ENCODE measurements at regions not wholly inside any gene's neighbourhood (a gene's known extent, or its start where the extent isn't known, plus 50 kb on each side); places are given as distances from the start of the nearest gene placed in this dataset.

DNA sequence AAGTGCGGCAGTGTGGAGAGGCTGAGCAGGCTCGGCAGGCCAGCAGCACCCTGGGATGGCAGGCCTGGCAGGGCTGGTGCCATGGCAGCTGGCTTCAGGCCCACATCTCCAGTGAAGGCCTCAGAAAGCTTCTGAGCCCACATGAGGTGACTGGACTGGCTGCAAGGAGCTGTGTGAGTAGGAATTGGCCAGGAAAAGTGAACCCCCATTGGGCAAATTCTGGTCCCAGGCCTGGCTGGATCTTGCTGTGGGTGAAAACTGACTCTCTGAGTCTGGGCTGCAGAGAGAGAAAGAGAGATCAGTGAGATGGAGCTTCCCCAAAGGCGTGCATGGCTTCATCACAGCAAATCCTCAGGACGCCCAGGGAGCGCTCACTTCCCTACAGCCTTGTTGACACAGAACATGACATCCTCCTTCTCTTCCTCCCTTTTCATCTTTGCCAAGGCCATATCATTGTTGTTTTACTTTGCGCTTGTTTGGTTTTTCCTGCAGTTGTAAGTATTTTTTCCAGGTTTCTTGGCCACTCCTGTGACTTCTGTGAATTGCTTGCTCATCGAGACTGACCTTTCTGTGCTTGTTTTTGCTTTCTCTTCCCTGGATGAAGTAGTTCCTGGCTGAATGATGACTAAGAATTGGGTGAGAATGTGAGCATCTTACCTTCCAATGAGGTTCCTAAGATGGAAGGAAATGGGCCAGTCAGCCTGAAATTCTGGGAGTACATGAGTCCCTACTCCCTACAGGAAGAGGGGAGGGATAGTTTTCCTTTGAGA, 299.1 kb downstream of the TLE3 start:
- Histone ChIP-seq H3K79me2 (ENCODE audit: insufficient read depth, low read length) (no peaks in the 10 kb centered on the region), H3K9ac (ENCODE audit: low read depth, low read length) (no peak overlapping the region), H3K4me1 (ENCODE audit: insufficient read depth, low read length) (no peaks in the 10 kb centered on the region), H3K27ac (ENCODE audit: low read length) (no peak overlapping the region), H3K4me3 (ENCODE audit: low read depth in 1 of 2, low read length in 2 of 2) (no peak overlapping the region), H3K4me2 (ENCODE audit: insufficient read depth, low read length) (no peak overlapping the region), H3K27me3 (ENCODE audit: insufficient read depth, low read length, poor library complexity) (peaks cover 14% of the 10 kb centered on the region), H3K36me3 (ENCODE audit: insufficient read depth, low read length) (no peaks in the 10 kb centered on the region), H4K20me1 (ENCODE audit: insufficient read depth, low read length) (peaks cover 5% of the 10 kb centered on the region; the same call in 1 of the 2 replicates), H2AFZ (ENCODE audit: low read depth, low read length) (no peak overlapping the region), H3K9me3 (ENCODE audit: insufficient read depth, low read length, severe bottlenecking) (no peaks in the 10 kb centered on the region)
- DNase-seq (no peak), ATAC-seq (ENCODE audit: insufficient read depth, low read depth) (no peak)
- no peak for TF ChIP-seq EZH2 (IDR thresholded peaks at IDR 0.05; ENCODE audit: borderline replicate concordance, low read depth, low read length, severe bottlenecking)
- TF ChIP-seq, protein P1, sequence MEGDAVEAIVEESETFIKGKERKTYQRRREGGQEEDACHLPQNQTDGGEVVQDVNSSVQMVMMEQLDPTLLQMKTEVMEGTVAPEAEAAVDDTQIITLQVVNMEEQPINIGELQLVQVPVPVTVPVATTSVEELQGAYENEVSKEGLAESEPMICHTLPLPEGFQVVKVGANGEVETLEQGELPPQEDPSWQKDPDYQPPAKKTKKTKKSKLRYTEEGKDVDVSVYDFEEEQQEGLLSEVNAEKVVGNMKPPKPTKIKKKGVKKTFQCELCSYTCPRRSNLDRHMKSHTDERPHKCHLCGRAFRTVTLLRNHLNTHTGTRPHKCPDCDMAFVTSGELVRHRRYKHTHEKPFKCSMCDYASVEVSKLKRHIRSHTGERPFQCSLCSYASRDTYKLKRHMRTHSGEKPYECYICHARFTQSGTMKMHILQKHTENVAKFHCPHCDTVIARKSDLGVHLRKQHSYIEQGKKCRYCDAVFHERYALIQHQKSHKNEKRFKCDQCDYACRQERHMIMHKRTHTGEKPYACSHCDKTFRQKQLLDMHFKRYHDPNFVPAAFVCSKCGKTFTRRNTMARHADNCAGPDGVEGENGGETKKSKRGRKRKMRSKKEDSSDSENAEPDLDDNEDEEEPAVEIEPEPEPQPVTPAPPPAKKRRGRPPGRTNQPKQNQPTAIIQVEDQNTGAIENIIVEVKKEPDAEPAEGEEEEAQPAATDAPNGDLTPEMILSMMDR (IDR thresholded peaks at IDR 0.05; ENCODE audit: borderline replicate concordance, extremely low read depth, low read length, poor library complexity, severe bottlenecking), result no peak

DNA sequence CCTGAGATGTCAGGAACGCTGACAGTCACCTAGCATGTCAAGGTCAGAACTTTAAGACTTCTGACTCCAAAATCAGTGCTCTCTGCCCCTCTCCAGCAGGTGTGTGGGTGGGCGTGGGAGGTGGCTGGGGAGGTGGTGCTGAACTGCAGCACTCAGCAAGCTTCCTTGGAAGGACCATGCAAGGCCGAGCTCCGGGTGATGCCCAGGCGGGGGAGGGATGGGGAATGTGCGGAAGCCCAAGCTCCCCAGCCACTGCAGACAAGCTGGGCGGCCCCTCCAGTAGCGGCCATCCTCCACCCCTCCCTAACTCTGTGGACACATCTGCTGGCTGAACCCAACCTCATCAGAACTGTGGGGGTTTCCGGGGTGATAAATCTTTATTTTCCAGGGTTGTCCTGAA, 296.6 kb downstream of the TLE3 start:
- H3K4me3 ChIP-seq (ENCODE audit: low read depth in 1 of 2, low read length in 2 of 2), result no peak overlapping the region
- no peak overlapping the region for H3K9ac ChIP-seq (ENCODE audit: low read depth, low read length)
- H3K79me2 ChIP-seq (ENCODE audit: insufficient read depth, low read length), result no peaks in the 10 kb centered on the region
- H2AFZ ChIP-seq (ENCODE audit: low read depth, low read length), result no peak overlapping the region
- H4K20me1 ChIP-seq (ENCODE audit: insufficient read depth, low read length), result peaks cover 5% of the 10 kb centered on the region; the same call in 1 of the 2 replicates
- peaks cover 5% of the 10 kb centered on the region for H3K4me1 ChIP-seq (ENCODE audit: insufficient read depth, low read length)
- ATAC-seq (ENCODE audit: insufficient read depth, low read depth), result no peak
- peaks cover 14% of the 10 kb centered on the region for H3K27me3 ChIP-seq (ENCODE audit: insufficient read depth, low read length, poor library complexity)
- DNase-seq, result no peak
- no peak overlapping the region for H3K4me2 ChIP-seq (ENCODE audit: insufficient read depth, low read length)
- no peak for TF ChIP-seq EZH2 (IDR thresholded peaks at IDR 0.05; ENCODE audit: borderline replicate concordance, low read depth, low read length, severe bottlenecking)
- TF ChIP-seq, protein P1 (IDR thresholded peaks at IDR 0.05; ENCODE audit: borderline replicate concordance, extremely low read depth, low read length, poor library complexity, severe bottlenecking), result no peak
- H3K36me3 ChIP-seq (ENCODE audit: insufficient read depth, low read length), result no peaks in the 10 kb centered on the region
- no peaks in the 10 kb centered on the region for H3K9me3 ChIP-seq (ENCODE audit: insufficient read depth, low read length, severe bottlenecking)
- no peak overlapping the region for H3K27ac ChIP-seq (ENCODE audit: low read length)

DNA sequence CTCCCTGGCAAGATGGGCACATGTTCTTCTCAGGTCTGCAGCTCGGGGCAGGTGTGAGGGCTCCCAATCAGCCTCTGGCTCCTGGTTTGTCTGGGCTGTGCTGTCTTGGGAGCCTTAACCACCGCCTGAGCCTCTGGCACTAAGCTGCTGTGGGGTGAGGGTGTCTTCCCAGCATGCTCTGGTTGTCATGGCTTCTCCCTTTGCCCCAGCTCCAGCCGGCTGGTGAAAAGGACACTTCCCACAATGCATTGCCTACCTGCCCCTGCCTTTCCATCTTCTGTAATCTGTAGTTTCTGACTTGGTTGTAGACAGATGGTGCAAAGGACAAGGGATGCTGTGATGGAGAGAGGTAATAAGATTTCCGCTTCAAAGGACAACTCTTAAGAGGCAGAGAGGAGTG, 295.3 kb downstream of the TLE3 start:
- no peak for DNase-seq
- TF ChIP-seq EZH2 (IDR thresholded peaks at IDR 0.05; ENCODE audit: borderline replicate concordance, low read depth, low read length, severe bottlenecking), result no peak
- TF ChIP-seq, protein P1 (IDR thresholded peaks at IDR 0.05; ENCODE audit: borderline replicate concordance, extremely low read depth, low read length, poor library complexity, severe bottlenecking), result no peak
- Histone ChIP-seq H3K4me1 (ENCODE audit: insufficient read depth, low read length) (peaks cover 17% of the 10 kb centered on the region), H3K9me3 (ENCODE audit: insufficient read depth, low read length, severe bottlenecking) (no peaks in the 10 kb centered on the region), H4K20me1 (ENCODE audit: insufficient read depth, low read length) (peaks cover 5% of the 10 kb centered on the region; the same call in 1 of the 2 replicates), H3K79me2 (ENCODE audit: insufficient read depth, low read length) (no peaks in the 10 kb centered on the region), H3K4me3 (ENCODE audit: low read depth in 1 of 2, low read length in 2 of 2) (no peak overlapping the region), H3K27me3 (ENCODE audit: insufficient read depth, low read length, poor library complexity) (peaks cover 10% of the 10 kb centered on the region), H3K27ac (ENCODE audit: low read length) (no peak overlapping the region), H3K36me3 (ENCODE audit: insufficient read depth, low read length) (no peaks in the 10 kb centered on the region), H2AFZ (ENCODE audit: low read depth, low read length) (no peak overlapping the region), H3K4me2 (ENCODE audit: insufficient read depth, low read length) (no peak overlapping the region), H3K9ac (ENCODE audit: low read depth, low read length) (no peak overlapping the region)
- no peak for ATAC-seq (ENCODE audit: insufficient read depth, low read depth)
